ENCODE measurements at regions not wholly inside any gene's neighbourhood (a gene's known extent, or its start where the extent isn't known, plus 50 kb on each side); places are given as distances from the start of the nearest gene placed in this dataset.

- Histone ChIP-seq H3K9ac (ENCODE audit: low read depth, low read length) (no peak overlapping the region), H3K4me3 (ENCODE audit: low read length) (no peak overlapping the region), H3K27ac (ENCODE audit: low read length) (no peak overlapping the region), H3K27me3 (ENCODE audit: insufficient read depth, low read length) (no peaks in the 10 kb centered on the region), H3K36me3 (ENCODE audit: insufficient read depth, low read depth, low read length) (no peaks in the 10 kb centered on the region), H3K4me1 (ENCODE audit: insufficient read depth, low read length) (no peaks in the 10 kb centered on the region; the same call in 1 of the 2 replicates), H3K9me3 (ENCODE audit: insufficient read depth, low read depth, low read length) (peaks cover 5% of the 10 kb centered on the region)
Observed at GRCh38 chr10:76695069-76695468, 942.5 kb downstream of the KCNMA1 start.

GRCh38 chr10:76686201-76686600 is 951.4 kb downstream of the KCNMA1 start:
- Histone ChIP-seq H3K27ac (ENCODE audit: low read length) (no peak overlapping the region), H3K9me3 (ENCODE audit: insufficient read depth, low read depth, low read length) (peaks cover 18% of the 10 kb centered on the region), H3K9ac (ENCODE audit: low read depth, low read length) (no peak overlapping the region), H3K4me3 (ENCODE audit: low read length) (no peak overlapping the region), H3K27me3 (ENCODE audit: insufficient read depth, low read length) (no peaks in the 10 kb centered on the region), H3K4me1 (ENCODE audit: insufficient read depth, low read length) (no peaks in the 10 kb centered on the region), H3K36me3 (ENCODE audit: insufficient read depth, low read depth, low read length) (no peaks in the 10 kb centered on the region)

- H3K36me3 ChIP-seq (ENCODE audit: insufficient read depth, low read depth, low read length), result no peaks in the 10 kb centered on the region
- no peak overlapping the region for H3K27ac ChIP-seq (ENCODE audit: low read length)
- no peak overlapping the region for H3K4me3 ChIP-seq (ENCODE audit: low read length)
Observed at GRCh38 chr10:76684968-76685367, 952.6 kb downstream of the KCNMA1 start.

GRCh38 chr10:76681153-76681552 is 956.5 kb downstream of the KCNMA1 start:
- H3K27me3 ChIP-seq (ENCODE audit: insufficient read depth, low read length), result no peaks in the 10 kb centered on the region
- H3K36me3 ChIP-seq (ENCODE audit: insufficient read depth, low read depth, low read length), result no peaks in the 10 kb centered on the region
- no peaks in the 10 kb centered on the region for H3K9me3 ChIP-seq (ENCODE audit: insufficient read depth, low read depth, low read length)
- H3K27ac ChIP-seq (ENCODE audit: low read length), result no peak overlapping the region
- H3K9ac ChIP-seq (ENCODE audit: low read depth, low read length), result no peak overlapping the region
- no peaks in the 10 kb centered on the region for H3K4me1 ChIP-seq (ENCODE audit: insufficient read depth, low read length)
- no peak overlapping the region for H3K4me3 ChIP-seq (ENCODE audit: low read length)

More at GRCh38 chr10:76684968-76685367, 952.6 kb downstream of the KCNMA1 start:
- Histone ChIP-seq H3K4me1 (ENCODE audit: insufficient read depth, low read length) (no peaks in the 10 kb centered on the region), H3K27me3 (ENCODE audit: insufficient read depth, low read length) (no peaks in the 10 kb centered on the region), H3K9ac (ENCODE audit: low read depth, low read length) (no peak overlapping the region), H3K9me3 (ENCODE audit: insufficient read depth, low read depth, low read length) (peaks cover 12% of the 10 kb centered on the region)

GRCh38 chr10:76679030-76679429 is 958.6 kb downstream of the KCNMA1 start:
- Histone ChIP-seq H3K9ac (ENCODE audit: low read depth, low read length) (no peak overlapping the region), H3K4me3 (ENCODE audit: low read length) (no peak overlapping the region), H3K4me1 (ENCODE audit: insufficient read depth, low read length) (no peaks in the 10 kb centered on the region), H3K9me3 (ENCODE audit: insufficient read depth, low read depth, low read length) (no peaks in the 10 kb centered on the region), H3K27ac (ENCODE audit: low read length) (no peak overlapping the region), H3K36me3 (ENCODE audit: insufficient read depth, low read depth, low read length) (no peaks in the 10 kb centered on the region), H3K27me3 (ENCODE audit: insufficient read depth, low read length) (no peaks in the 10 kb centered on the region)

- Histone ChIP-seq H3K9me3 (ENCODE audit: insufficient read depth, low read depth, low read length) (no peaks in the 10 kb centered on the region), H3K4me1 (ENCODE audit: insufficient read depth, low read length) (no peaks in the 10 kb centered on the region), H3K4me3 (ENCODE audit: low read length) (no peak overlapping the region), H3K27me3 (ENCODE audit: insufficient read depth, low read length) (no peaks in the 10 kb centered on the region), H3K36me3 (ENCODE audit: insufficient read depth, low read depth, low read length) (no peaks in the 10 kb centered on the region), H3K27ac (ENCODE audit: low read length) (no peak overlapping the region), H3K9ac (ENCODE audit: low read depth, low read length) (no peak overlapping the region)
Observed at GRCh38 chr10:76675951-76676587, 961.5 kb downstream of the KCNMA1 start.

- Histone ChIP-seq H3K27me3 (ENCODE audit: insufficient read depth, low read length) (no peaks in the 10 kb centered on the region), H3K36me3 (ENCODE audit: insufficient read depth, low read depth, low read length) (no peaks in the 10 kb centered on the region), H3K4me1 (ENCODE audit: insufficient read depth, low read length) (no peaks in the 10 kb centered on the region), H3K4me3 (ENCODE audit: low read length) (no peak overlapping the region), H3K9me3 (ENCODE audit: insufficient read depth, low read depth, low read length) (no peaks in the 10 kb centered on the region), H3K27ac (ENCODE audit: low read length) (no peak overlapping the region), H3K9ac (ENCODE audit: low read depth, low read length) (no peak overlapping the region)
Observed at GRCh38 chr10:76675561-76675950, 962.1 kb downstream of the KCNMA1 start.

- no peak overlapping the region for H3K27ac ChIP-seq (ENCODE audit: low read length)
- no peaks in the 10 kb centered on the region for H3K27me3 ChIP-seq (ENCODE audit: insufficient read depth, low read length)
- H3K9me3 ChIP-seq (ENCODE audit: insufficient read depth, low read depth, low read length), result no peaks in the 10 kb centered on the region
- H3K36me3 ChIP-seq (ENCODE audit: insufficient read depth, low read depth, low read length), result no peaks in the 10 kb centered on the region
- no peak overlapping the region for H3K4me3 ChIP-seq (ENCODE audit: low read length)
- no peak overlapping the region for H3K9ac ChIP-seq (ENCODE audit: low read depth, low read length)
- peaks cover 4% of the 10 kb centered on the region; the same call in 1 of the 2 replicates for H3K4me1 ChIP-seq (ENCODE audit: insufficient read depth, low read length)
Observed at GRCh38 chr10:76667408-76668370, 969.9 kb downstream of the KCNMA1 start.

GRCh38 chr10:76666891-76667290 is 970.7 kb downstream of the KCNMA1 start:
- no peak overlapping the region for H3K9ac ChIP-seq (ENCODE audit: low read depth, low read length)
- H3K36me3 ChIP-seq (ENCODE audit: insufficient read depth, low read depth, low read length), result no peaks in the 10 kb centered on the region
- H3K4me3 ChIP-seq (ENCODE audit: low read length), result no peak overlapping the region
- H3K27ac ChIP-seq (ENCODE audit: low read length), result no peak overlapping the region
- H3K27me3 ChIP-seq (ENCODE audit: insufficient read depth, low read length), result no peaks in the 10 kb centered on the region
- peaks cover 4% of the 10 kb centered on the region; the same call in 1 of the 2 replicates for H3K4me1 ChIP-seq (ENCODE audit: insufficient read depth, low read length)
- H3K9me3 ChIP-seq (ENCODE audit: insufficient read depth, low read depth, low read length), result no peaks in the 10 kb centered on the region

- Histone ChIP-seq H3K27ac (ENCODE audit: low read length) (no peak overlapping the region), H3K27me3 (ENCODE audit: insufficient read depth, low read length) (no peaks in the 10 kb centered on the region), H3K9ac (ENCODE audit: low read depth, low read length) (no peak overlapping the region), H3K4me3 (ENCODE audit: low read length) (no peak overlapping the region), H3K36me3 (ENCODE audit: insufficient read depth, low read depth, low read length) (no peaks in the 10 kb centered on the region), H3K9me3 (ENCODE audit: insufficient read depth, low read depth, low read length) (no peaks in the 10 kb centered on the region), H3K4me1 (ENCODE audit: insufficient read depth, low read length) (peaks cover 4% of the 10 kb centered on the region; the same call in 1 of the 2 replicates)
Observed at GRCh38 chr10:76665029-76665428, 972.6 kb downstream of the KCNMA1 start.

GRCh38 chr10:76657337-76658012 is 980.1 kb downstream of the KCNMA1 start:
- Histone ChIP-seq H3K27ac (ENCODE audit: low read length) (no peak overlapping the region), H3K4me3 (ENCODE audit: low read length) (no peak overlapping the region), H3K36me3 (ENCODE audit: insufficient read depth, low read depth, low read length) (no peaks in the 10 kb centered on the region), H3K27me3 (ENCODE audit: insufficient read depth, low read length) (no peaks in the 10 kb centered on the region), H3K4me1 (ENCODE audit: insufficient read depth, low read length) (no peaks in the 10 kb centered on the region), H3K9ac (ENCODE audit: low read depth, low read length) (no peak overlapping the region), H3K9me3 (ENCODE audit: insufficient read depth, low read depth, low read length) (no peaks in the 10 kb centered on the region)
